OCI-LY1 (cell line): ENCODE measurements at regions not wholly inside any gene's neighbourhood (a gene's known extent, or its start where the extent isn't known, plus 50 kb on each side); places are given as distances from the start of the nearest gene placed in this dataset.
"Not testable (repeated sequence)": the region's sequence is repeated elsewhere in the genome, so short reads cannot be mapped to it uniquely, and the experiment has no call there.

Experiments used
- H2AFZ ChIP-seq: fragments of 200-600 bp; sonication (generic), shearing (Covaris generic); 2 replicates; pipeline ENCODE4 v1.6.0; 2014; ENCODE audit warnings: antibody characterized with exemption, mild to moderate bottlenecking, low read length
- H3F3A ChIP-seq: fragments of 200-600 bp; sonication (generic), shearing (Covaris generic); 2 replicates; pipeline ENCODE4 v1.6.0; 2014; ENCODE audit warnings: mild to moderate bottlenecking, antibody characterized with exemption, low read length, moderate library complexity; ENCODE audit not compliant: insufficient read depth
- H3K27ac ChIP-seq: fragments of 200-600 bp; sonication (generic); 2 replicates; pipeline ENCODE4 v1.5.1; 2014; ENCODE audit warnings: low read length, mixed run types, mild to moderate bottlenecking, low read depth; ENCODE audit not compliant: poor library complexity, severe bottlenecking
- H3K27me3 ChIP-seq: fragments of 200-600 bp; sonication (generic); 2 replicates; pipeline ENCODE4 v1.6.0; 2014; ENCODE audit warnings: antibody characterized with exemption, mild to moderate bottlenecking, low read length, moderate library complexity; ENCODE audit not compliant: insufficient read depth
- H3K36me3 ChIP-seq: fragments of 200-600 bp; sonication (generic); 2 replicates; pipeline ENCODE4 v1.6.1; 2014; ENCODE audit warnings: mild to moderate bottlenecking, antibody characterized with exemption, low read length, moderate library complexity, mixed read lengths; ENCODE audit not compliant: insufficient read depth
- H3K4me1 ChIP-seq: fragments of 200-600 bp; sonication (generic); 2 replicates; pipeline ENCODE4 v1.5.1; 2014; ENCODE audit warnings: mild to moderate bottlenecking, low read length, moderate library complexity; ENCODE audit not compliant: insufficient read depth, severe bottlenecking
- H3K4me2 ChIP-seq: fragments of 200-600 bp; sonication (generic), shearing (Covaris generic); 2 replicates; pipeline ENCODE4 v1.6.1; 2014; ENCODE audit warnings: low read length
- H3K4me3 ChIP-seq: fragments of 200-600 bp; sonication (generic); 2 replicates; pipeline ENCODE4 v1.5.1; 2014; ENCODE audit warnings: low read length, low read depth, mild to moderate bottlenecking, mixed read lengths; ENCODE audit not compliant: poor library complexity, severe bottlenecking
- H3K79me2 ChIP-seq: fragments of 200-600 bp; shearing (Covaris generic); 2 replicates; pipeline ENCODE4 v1.6.1; 2016; ENCODE audit warnings: mixed run types, low read length, mixed read lengths; ENCODE audit not compliant: insufficient read depth
- H3K9ac ChIP-seq: fragments of 200-600 bp; sonication (generic), shearing (Covaris generic); 2 replicates; pipeline ENCODE4 v1.6.1; 2014; ENCODE audit warnings: mild to moderate bottlenecking, low read length, mixed read lengths
- H3K9me2 ChIP-seq: fragments of 200-600 bp; sonication (generic), shearing (Covaris generic); 2 replicates; pipeline ENCODE4 v1.6.1; 2014; ENCODE audit warnings: low read depth, mild to moderate bottlenecking, low read length, mixed read lengths
- H3K9me3 ChIP-seq: fragments of 200-600 bp; shearing (Covaris generic); 2 replicates; pipeline ENCODE4 v1.6.1; 2014; ENCODE audit warnings: low read length, mixed read lengths
- H4K20me1 ChIP-seq: fragments of 200-600 bp; sonication (generic), shearing (Covaris generic); 2 replicates; pipeline ENCODE4 v1.6.0; 2016; ENCODE audit warnings: mild to moderate bottlenecking, low read length; ENCODE audit not compliant: insufficient read depth
- EZH2 ChIP-seq: fragments of 200-600 bp; sonication (generic), shearing (Covaris generic); IDR thresholded peaks from 2 replicates; pipeline ENCODE4 v1.8.0; 2017; ENCODE audit warnings: borderline replicate concordance, mixed run types, mild to moderate bottlenecking, antibody characterized with exemption, low read length, moderate library complexity, mixed read lengths
- TF ChIP-seq, protein P1 (sequence below): fragments of 200-600 bp; sonication (generic), shearing (Covaris generic); IDR thresholded peaks from 2 replicates; pipeline ENCODE4 v1.5.1; 2017; ENCODE audit warnings: mild to moderate bottlenecking, antibody characterized with exemption, low read length, moderate library complexity, mixed read lengths

DNA sequence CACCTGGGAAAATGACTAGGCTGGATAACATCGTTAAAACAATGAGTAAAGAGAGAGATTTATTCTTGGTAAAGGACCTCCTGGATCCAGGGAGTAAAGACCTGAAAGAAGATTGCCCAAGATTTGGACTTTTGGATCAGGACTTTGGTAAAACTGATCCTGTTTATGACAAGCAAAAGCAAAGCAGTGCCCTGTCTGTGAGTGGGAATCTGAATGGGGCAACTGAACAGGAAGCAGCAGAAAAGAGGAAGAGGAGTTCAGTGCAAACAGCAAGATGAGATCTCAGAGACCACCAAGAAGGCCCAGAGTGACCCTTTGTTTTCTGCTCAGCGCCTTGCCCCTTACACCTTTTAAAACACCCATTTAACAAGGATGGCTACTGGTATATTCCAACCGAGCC, 122.0 kb downstream of the VPREB1 start:
- no peaks in the 10 kb centered on the region for H3F3A ChIP-seq
- peaks cover 66% of the 10 kb centered on the region for H3K4me1 ChIP-seq
- H2AFZ ChIP-seq, result 0 out of 2 replicates have a peak overlapping the region, but pooled peaks have one; percentile 15
- H3K27ac ChIP-seq, result peak overlapping the region; percentile 96
- no peak overlapping the region; the same call in 1 of the 2 replicates for H3K4me2 ChIP-seq
- H3K79me2 ChIP-seq, result no peaks in the 10 kb centered on the region
- H4K20me1 ChIP-seq, result no peaks in the 10 kb centered on the region
- no peaks in the 10 kb centered on the region for H3K27me3 ChIP-seq
- H3K9ac ChIP-seq, result no peak overlapping the region; the same call in 1 of the 2 replicates
- no peaks in the 10 kb centered on the region for H3K9me2 ChIP-seq
- no peaks in the 10 kb centered on the region for H3K9me3 ChIP-seq
- no peaks in the 10 kb centered on the region for H3K36me3 ChIP-seq
- no peak overlapping the region for H3K4me3 ChIP-seq
- TF ChIP-seq, protein P1, sequence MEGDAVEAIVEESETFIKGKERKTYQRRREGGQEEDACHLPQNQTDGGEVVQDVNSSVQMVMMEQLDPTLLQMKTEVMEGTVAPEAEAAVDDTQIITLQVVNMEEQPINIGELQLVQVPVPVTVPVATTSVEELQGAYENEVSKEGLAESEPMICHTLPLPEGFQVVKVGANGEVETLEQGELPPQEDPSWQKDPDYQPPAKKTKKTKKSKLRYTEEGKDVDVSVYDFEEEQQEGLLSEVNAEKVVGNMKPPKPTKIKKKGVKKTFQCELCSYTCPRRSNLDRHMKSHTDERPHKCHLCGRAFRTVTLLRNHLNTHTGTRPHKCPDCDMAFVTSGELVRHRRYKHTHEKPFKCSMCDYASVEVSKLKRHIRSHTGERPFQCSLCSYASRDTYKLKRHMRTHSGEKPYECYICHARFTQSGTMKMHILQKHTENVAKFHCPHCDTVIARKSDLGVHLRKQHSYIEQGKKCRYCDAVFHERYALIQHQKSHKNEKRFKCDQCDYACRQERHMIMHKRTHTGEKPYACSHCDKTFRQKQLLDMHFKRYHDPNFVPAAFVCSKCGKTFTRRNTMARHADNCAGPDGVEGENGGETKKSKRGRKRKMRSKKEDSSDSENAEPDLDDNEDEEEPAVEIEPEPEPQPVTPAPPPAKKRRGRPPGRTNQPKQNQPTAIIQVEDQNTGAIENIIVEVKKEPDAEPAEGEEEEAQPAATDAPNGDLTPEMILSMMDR, result no peak
- TF ChIP-seq EZH2, result no peak

DNA sequence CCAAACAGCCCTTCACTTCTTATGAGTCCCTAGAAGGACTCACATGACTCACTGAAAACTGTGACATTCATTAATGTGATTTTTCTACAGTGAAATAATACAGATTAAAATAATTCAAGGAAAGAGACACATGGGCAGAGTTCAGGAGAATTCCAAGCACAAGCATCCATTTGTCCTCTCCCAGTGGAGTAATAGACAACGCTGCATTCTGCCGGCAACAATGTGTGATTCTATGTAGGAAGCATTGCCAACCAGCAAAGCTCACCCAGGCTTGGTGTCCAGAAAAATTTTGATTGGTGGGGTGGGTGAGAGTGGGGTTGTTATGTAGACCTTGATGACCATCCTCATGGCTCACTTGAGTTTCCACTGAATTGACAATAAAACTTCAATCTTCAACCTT, 123.9 kb downstream of the VPREB1 start:
- Histone ChIP-seq H4K20me1 (no peaks in the 10 kb centered on the region), H3K9me2 (no peaks in the 10 kb centered on the region), H3K27ac (peak overlapping the region; percentile 96), H3F3A (no peaks in the 10 kb centered on the region), H3K9ac (no peak overlapping the region), H3K4me1 (peaks cover 65% of the 10 kb centered on the region), H3K27me3 (no peaks in the 10 kb centered on the region), H3K79me2 (no peaks in the 10 kb centered on the region), H2AFZ (no peak overlapping the region), H3K4me2 (no peak overlapping the region), H3K9me3 (no peaks in the 10 kb centered on the region), H3K36me3 (no peaks in the 10 kb centered on the region), H3K4me3 (no peak overlapping the region)
- TF ChIP-seq, protein P1, result no peak
- no peak for TF ChIP-seq EZH2

DNA sequence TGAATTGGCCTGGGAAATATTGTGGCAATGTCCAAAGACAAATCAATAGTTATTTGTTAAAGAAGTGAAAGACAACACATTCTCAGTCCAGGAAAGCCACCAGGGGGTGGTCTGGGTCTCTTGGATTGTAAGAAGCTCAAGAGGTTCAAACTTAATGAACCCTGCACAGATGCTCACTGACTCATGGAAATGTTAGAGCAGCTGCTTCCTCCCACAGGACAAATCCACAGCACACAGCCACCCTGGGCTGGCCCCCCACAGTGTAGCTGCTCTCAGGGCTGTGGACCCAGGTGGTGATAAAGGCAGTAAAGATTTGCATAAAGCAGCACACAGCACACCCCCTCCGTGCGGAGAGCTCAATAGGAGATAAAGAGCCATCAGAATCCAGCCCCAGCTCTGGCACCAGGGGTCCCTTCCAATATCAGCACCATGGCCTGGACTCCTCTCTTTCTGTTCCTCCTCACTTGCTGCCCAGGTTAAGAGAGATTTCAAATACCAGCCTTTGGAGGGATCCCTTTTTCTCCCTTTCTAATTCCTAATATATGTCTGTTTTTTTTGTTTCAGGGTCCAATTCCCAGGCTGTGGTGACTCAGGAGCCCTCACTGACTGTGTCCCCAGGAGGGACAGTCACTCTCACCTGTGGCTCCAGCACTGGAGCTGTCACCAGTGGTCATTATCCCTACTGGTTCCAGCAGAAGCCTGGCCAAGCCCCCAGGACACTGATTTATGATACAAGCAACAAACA, 124.8 kb downstream of the VPREB1 start:
- Histone ChIP-seq H3K4me2 (peak overlapping the region; percentile 75), H3K4me1 (peaks cover 70% of the 10 kb centered on the region), H3K27ac (peak overlapping the region; percentile 96), H3K4me3 (peak overlapping the region; percentile 50), H3K9ac (peak overlapping the region; percentile 73)
- not testable (repeated sequence) for H3K9me3 ChIP-seq, H3K36me3 ChIP-seq, H3K9me2 ChIP-seq, H3K27me3 ChIP-seq, H3F3A ChIP-seq, H2AFZ ChIP-seq, H3K79me2 ChIP-seq, H4K20me1 ChIP-seq
- TF ChIP-seq, protein P1, result peak; percentile 66
